Activated CD4-positive, alpha-beta T cell treated with anti-CD3 and anti-CD28 coated beads, Interleukin-2, amount 50 U/mL, for 16 hours (primary cell): ENCODE measurements at regions not wholly inside any gene's neighbourhood (a gene's known extent, or its start where the extent isn't known, plus 50 kb on each side); places are given as distances from the start of the nearest gene placed in this dataset.

Experiments used
- DNase-seq: peaks from one replicate; pipeline ENCODE4 v3.0.0-alpha.2; 2020

DNA sequence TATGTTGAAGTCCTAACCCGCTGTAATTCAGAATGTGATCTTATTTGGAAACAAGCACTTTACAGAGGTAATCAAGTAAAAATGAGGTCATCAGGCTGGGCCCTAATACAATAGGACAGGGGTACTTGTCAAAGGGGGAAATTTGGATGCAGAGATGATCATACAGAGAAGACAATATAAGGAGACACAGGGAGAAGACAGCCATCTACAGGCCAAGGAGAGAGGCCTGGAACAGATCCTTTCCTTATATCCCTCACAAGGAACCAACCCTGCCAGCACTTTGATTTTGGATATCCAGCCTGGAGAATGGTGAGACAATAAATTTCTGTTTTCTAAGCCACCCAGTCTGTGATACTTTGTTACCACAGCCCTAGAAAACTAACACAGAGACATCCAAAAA, 104.3 kb downstream of the METTL4 start:
- no peak for DNase-seq

- no peak for DNase-seq
These were observed 103.3 kb downstream of the METTL4 start for GRCh38 chr18:2468051-2468450.

- no peak for DNase-seq
These were observed 99.8 kb downstream of the METTL4 start for GRCh38 chr18:2471523-2471922.

- DNase-seq = no peak
These were observed 92.6 kb downstream of the METTL4 start for GRCh38 chr18:2478662-2479061.

GRCh38 chr18:2480536-2480935, 90.8 kb downstream of the METTL4 start:
- DNase-seq = no peak

DNA sequence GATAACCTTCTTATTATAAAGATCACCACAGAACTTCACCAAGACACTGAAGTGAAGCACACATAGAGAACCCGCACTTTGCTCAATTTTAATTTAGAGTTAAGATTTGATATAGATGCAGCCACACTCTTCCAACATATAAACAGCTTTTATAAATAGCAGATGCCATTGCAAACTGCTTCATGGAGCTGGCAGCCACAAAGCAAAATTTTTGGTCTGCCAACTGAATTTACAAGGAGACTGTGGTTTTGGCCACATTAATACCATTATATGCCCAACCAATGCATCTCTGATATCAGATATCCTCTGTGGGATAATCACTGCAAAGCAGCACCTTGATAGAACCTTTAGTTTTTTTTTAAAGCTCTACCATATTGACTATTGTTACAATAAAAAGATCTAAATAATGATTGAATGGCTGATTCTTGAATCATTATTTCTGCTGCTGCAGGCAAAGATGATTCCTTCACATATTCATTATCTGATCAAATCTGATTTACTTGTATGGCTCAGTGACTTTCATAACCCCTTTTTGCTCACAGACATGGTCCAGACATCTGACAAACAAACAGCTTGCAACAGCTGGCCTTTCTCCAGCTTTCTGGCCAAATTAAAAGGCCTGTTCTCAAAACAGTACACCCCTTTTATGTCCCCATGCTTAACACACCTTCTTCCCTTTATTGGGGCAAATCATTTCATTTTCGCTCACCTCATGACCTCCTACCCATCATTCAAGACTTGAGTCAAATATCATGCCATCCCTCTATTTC, 88.4 kb downstream of the METTL4 start:
- DNase-seq = no peak

GRCh38 chr18:2485983-2486382, 85.3 kb downstream of the METTL4 start:
- no peak for DNase-seq

DNA sequence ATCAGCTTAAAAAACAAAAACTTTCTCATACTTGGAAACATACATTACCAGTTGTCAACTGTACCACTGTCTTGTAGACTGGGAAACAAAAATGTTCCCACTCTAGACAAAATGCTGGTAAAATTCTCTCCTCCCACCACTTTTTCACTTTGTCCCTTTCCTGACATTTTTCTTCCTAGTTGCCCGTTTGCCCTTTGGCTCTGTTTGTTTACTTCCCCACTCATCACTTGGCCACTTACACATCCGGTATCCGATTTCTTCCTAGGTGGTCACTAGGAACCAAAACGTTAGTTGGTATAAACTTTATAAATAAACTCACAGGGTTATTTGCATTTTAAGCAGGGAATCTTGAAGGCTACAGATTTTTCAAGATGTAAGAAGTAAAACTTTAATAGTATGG, 84.9 kb downstream of the METTL4 start:
- DNase-seq = no peak
